Nephron (organoid): ENCODE measurements at regions not wholly inside any gene's neighbourhood (a gene's known extent, or its start where the extent isn't known, plus 50 kb on each side); places are given as distances from the start of the nearest gene placed in this dataset.

Experiments used
- H3K27ac Mint-ChIP-seq, 3 experiments: 2 replicates each; pipeline ENCODE4 v1.8.0; 2020; ENCODE audit warnings: mixed read lengths in 3 of 3, mild to moderate bottlenecking in 2 of 3, moderate library complexity in 1 of 3
- H3K27me3 Mint-ChIP-seq: 2 replicates; pipeline ENCODE4 v1.8.0; 2021; ENCODE audit warnings: low read depth, mild to moderate bottlenecking, moderate library complexity, mixed read lengths
- H3K36me3 Mint-ChIP-seq: 2 replicates; pipeline ENCODE4 v1.8.0; 2020; ENCODE audit warnings: low read depth, mixed read lengths
- H3K4me1 Mint-ChIP-seq: 2 replicates; pipeline ENCODE4 v1.8.0; 2020; ENCODE audit warnings: mixed read lengths
- H3K4me3 Mint-ChIP-seq, 3 experiments: 2 replicates each; pipeline ENCODE4 v1.8.0; 2020; ENCODE audit warnings: mild to moderate bottlenecking in 3 of 3, mixed read lengths in 3 of 3, moderate library complexity in 2 of 3
- H3K9me3 Mint-ChIP-seq: 2 replicates; pipeline ENCODE4 v1.8.0; 2020; ENCODE audit warnings: mixed read lengths
- TF ChIP-seq, protein P1 (sequence below), 3 experiments: fragments of 200-600 bp; sonication (generic); IDR thresholded peaks; one replicate each; pipeline ENCODE4 v1.5.0; 2021; ENCODE audit warnings: antibody characterized with exemption in 3 of 3; ENCODE audit not compliant: unreplicated experiment in 3 of 3

GRCh38 chr3:117788506-117788905 lies 1078.9 kb downstream of the TUSC7 start:
- Mint-ChIP-seq H3K36me3 (no peaks in the 10 kb centered on the region), H3K4me3 (no peak overlapping the region), H3K27me3 (no peaks in the 10 kb centered on the region), H3K4me1 (peaks cover 6% of the 10 kb centered on the region), H3K27ac (peak overlapping the region in 1 of 3 experiments; percentile 11), H3K9me3 (no peaks in the 10 kb centered on the region)
- TF ChIP-seq, protein P1, sequence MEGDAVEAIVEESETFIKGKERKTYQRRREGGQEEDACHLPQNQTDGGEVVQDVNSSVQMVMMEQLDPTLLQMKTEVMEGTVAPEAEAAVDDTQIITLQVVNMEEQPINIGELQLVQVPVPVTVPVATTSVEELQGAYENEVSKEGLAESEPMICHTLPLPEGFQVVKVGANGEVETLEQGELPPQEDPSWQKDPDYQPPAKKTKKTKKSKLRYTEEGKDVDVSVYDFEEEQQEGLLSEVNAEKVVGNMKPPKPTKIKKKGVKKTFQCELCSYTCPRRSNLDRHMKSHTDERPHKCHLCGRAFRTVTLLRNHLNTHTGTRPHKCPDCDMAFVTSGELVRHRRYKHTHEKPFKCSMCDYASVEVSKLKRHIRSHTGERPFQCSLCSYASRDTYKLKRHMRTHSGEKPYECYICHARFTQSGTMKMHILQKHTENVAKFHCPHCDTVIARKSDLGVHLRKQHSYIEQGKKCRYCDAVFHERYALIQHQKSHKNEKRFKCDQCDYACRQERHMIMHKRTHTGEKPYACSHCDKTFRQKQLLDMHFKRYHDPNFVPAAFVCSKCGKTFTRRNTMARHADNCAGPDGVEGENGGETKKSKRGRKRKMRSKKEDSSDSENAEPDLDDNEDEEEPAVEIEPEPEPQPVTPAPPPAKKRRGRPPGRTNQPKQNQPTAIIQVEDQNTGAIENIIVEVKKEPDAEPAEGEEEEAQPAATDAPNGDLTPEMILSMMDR (IDR thresholded peaks at IDR 0.05; ENCODE audit: unreplicated experiment in 3 of 3), result no peak

DNA sequence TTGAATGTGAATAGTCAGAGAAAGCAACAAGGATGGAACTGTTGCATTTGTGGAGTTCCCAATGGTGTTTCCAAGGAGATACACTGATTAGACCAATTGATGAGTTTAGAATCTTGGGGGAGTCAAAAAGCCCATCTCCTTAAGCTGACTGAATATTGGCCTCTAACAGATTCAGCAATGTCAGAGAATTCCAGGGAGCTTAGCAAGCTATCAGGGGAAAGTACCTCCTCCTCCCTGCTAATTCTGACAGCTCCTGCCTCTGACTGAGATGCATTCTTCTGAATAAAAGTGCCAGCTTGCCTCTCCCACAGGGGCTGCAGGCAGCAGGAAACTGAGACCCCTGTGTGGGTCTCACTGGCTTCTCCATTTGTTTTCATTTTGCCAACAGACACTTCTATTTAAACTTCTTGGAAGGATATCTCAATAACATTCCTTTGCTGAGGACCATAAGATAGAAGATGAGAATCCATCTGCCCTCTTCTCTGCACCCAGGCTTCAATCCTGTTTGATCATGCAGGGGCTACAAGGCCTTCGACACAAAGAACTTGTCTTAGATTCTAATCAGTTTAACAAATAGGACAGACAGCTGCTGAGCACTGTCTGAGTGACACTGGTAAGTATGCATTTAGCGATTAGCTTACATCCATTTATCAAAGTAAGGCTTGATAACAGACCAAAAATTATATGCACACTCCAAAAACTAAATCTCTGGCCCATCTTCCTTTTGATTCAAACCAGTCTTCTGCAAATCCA lies 1080.8 kb downstream of the TUSC7 start:
- Mint-ChIP-seq H3K27ac (peak overlapping the region in 1 of 3 experiments; percentile 4), H3K9me3 (no peaks in the 10 kb centered on the region), H3K4me1 (peaks cover 6% of the 10 kb centered on the region), H3K4me3 (no peak overlapping the region), H3K36me3 (no peaks in the 10 kb centered on the region), H3K27me3 (no peaks in the 10 kb centered on the region)
- TF ChIP-seq, protein P1 (IDR thresholded peaks at IDR 0.05; ENCODE audit: unreplicated experiment in 3 of 3), result no peak

GRCh38 chr3:117793622-117794265 lies 1084.2 kb downstream of the TUSC7 start:
- no peak overlapping the region for H3K4me3 Mint-ChIP-seq
- no peaks in the 10 kb centered on the region for H3K9me3 Mint-ChIP-seq
- peaks cover 6% of the 10 kb centered on the region for H3K4me1 Mint-ChIP-seq
- H3K36me3 Mint-ChIP-seq, result no peaks in the 10 kb centered on the region
- TF ChIP-seq, protein P1 (IDR thresholded peaks at IDR 0.05; ENCODE audit: unreplicated experiment in 3 of 3), result no peak
- H3K27me3 Mint-ChIP-seq, result peaks cover 2% of the 10 kb centered on the region
- H3K27ac Mint-ChIP-seq, result no peak overlapping the region

- H3K27me3 Mint-ChIP-seq, result peaks cover 6% of the 10 kb centered on the region
- H3K36me3 Mint-ChIP-seq, result no peaks in the 10 kb centered on the region
- TF ChIP-seq, protein P1 (IDR thresholded peaks at IDR 0.05; ENCODE audit: unreplicated experiment in 3 of 3), result no peak
- H3K27ac Mint-ChIP-seq, result no peak overlapping the region
- H3K4me1 Mint-ChIP-seq, result no peaks in the 10 kb centered on the region
- H3K4me3 Mint-ChIP-seq, result no peak overlapping the region
- H3K9me3 Mint-ChIP-seq, result no peaks in the 10 kb centered on the region
Measured at GRCh38 chr3:117798221-117798620, 1088.6 kb downstream of the TUSC7 start.

- TF ChIP-seq, protein P1 (IDR thresholded peaks at IDR 0.05; ENCODE audit: unreplicated experiment in 3 of 3), result no peak
- H3K4me3 Mint-ChIP-seq, result no peak overlapping the region
- H3K27ac Mint-ChIP-seq, result no peak overlapping the region
- peaks cover 6% of the 10 kb centered on the region for H3K27me3 Mint-ChIP-seq
- no peaks in the 10 kb centered on the region for H3K36me3 Mint-ChIP-seq
- no peaks in the 10 kb centered on the region for H3K9me3 Mint-ChIP-seq
- H3K4me1 Mint-ChIP-seq, result no peaks in the 10 kb centered on the region
Measured at GRCh38 chr3:117798687-117799386, 1089.3 kb downstream of the TUSC7 start.
